Neural cell (in vitro differentiated cells): ENCODE measurements at regions not wholly inside any gene's neighbourhood (a gene's known extent, or its start where the extent isn't known, plus 50 kb on each side); places are given as distances from the start of the nearest gene placed in this dataset.

Experiments used
- H2AFZ ChIP-seq: fragments of 200-600, 300-800 bp; sonication (generic), shearing (Covaris generic); 2 replicates; pipeline ENCODE4 v1.6.0; 2014; ENCODE audit warnings: low read depth, mild to moderate bottlenecking, antibody characterized with exemption, low read length, moderate library complexity
- H3F3A ChIP-seq: fragments of 200-600 bp; shearing (Covaris generic); 2 replicates; pipeline ENCODE4 v1.6.1; 2016; ENCODE audit warnings: mild to moderate bottlenecking, moderate library complexity, mixed read lengths, antibody characterized with exemption, low read length; ENCODE audit not compliant: insufficient read depth, poor library complexity, severe bottlenecking
- H3K27ac ChIP-seq: fragments of 200-600, 300-800 bp; sonication (generic), shearing (Covaris generic); 2 replicates; pipeline ENCODE4 v1.5.1; 2014; ENCODE audit warnings: mild to moderate bottlenecking, low read length, moderate library complexity
- H3K27me3 ChIP-seq: fragments of 300-800, 200-600 bp; sonication (generic), shearing (Covaris generic); 2 replicates; pipeline ENCODE4 v1.6.0; 2014; ENCODE audit warnings: mild to moderate bottlenecking, low read depth, low read length, moderate library complexity; ENCODE audit not compliant: insufficient read depth
- H3K36me3 ChIP-seq: fragments of 300-800, 200-600 bp; sonication (generic), shearing (Covaris generic); 2 replicates; pipeline ENCODE4 v1.5.1; 2014; ENCODE audit warnings: mild to moderate bottlenecking, antibody characterized with exemption, low read length, moderate library complexity; ENCODE audit not compliant: insufficient read depth
- H3K4me2 ChIP-seq: fragments of 300-800, 200-600 bp; sonication (generic), shearing (Covaris generic); 2 replicates; pipeline ENCODE4 v1.6.0; 2014; ENCODE audit warnings: mild to moderate bottlenecking, low read length
- H3K4me3 ChIP-seq: fragments of 300-800, 200-600 bp; sonication (generic), shearing (Covaris generic); 2 replicates; pipeline ENCODE4 v1.5.1; 2014; ENCODE audit warnings: mild to moderate bottlenecking, low read length, moderate library complexity
- H3K79me2 ChIP-seq: fragments of 200-600 bp; shearing (Covaris generic); replicated peaks from 2 replicates; pipeline ENCODE4 v1.6.0; 2014; ENCODE audit warnings: mild to moderate bottlenecking, low read length, moderate library complexity; ENCODE audit not compliant: insufficient read depth
- H3K9ac ChIP-seq: fragments of 300-800, 200-600 bp; sonication (generic), shearing (Covaris generic); 2 replicates; pipeline ENCODE4 v1.6.1; 2016; ENCODE audit warnings: mild to moderate bottlenecking, low read length, mixed read lengths
- H3K9me2 ChIP-seq: fragments of 200-600 bp; shearing (Covaris generic); 2 replicates; pipeline ENCODE4 v1.6.1; 2016; ENCODE audit warnings: mild to moderate bottlenecking, low read length, mixed read lengths; ENCODE audit not compliant: insufficient read depth
- H3K9me3 ChIP-seq: fragments of 200-600, 300-800 bp; sonication (generic), shearing (Covaris generic); 2 replicates; pipeline ENCODE4 v1.6.1; 2016; ENCODE audit warnings: mild to moderate bottlenecking, mixed run types, low read length, moderate library complexity, mixed read lengths
- H4K20me1 ChIP-seq: fragments of 200-600 bp; shearing (Covaris generic); 2 replicates; pipeline ENCODE4 v1.6.1; 2016; ENCODE audit warnings: mild to moderate bottlenecking, mixed run types; ENCODE audit not compliant: insufficient read depth
- CTCF ChIP-seq: fragments of 450-650 bp; IDR thresholded peaks from 2 replicates; pipeline ENCODE4 v1.5.1; 2014; ENCODE audit warnings: antibody characterized with exemption, mild to moderate bottlenecking, moderate library complexity; ENCODE audit not compliant: poor library complexity, severe bottlenecking
- EP300 ChIP-seq: fragments of 450-650 bp; conservative IDR thresholded peaks from 2 replicates; pipeline ENCODE4 v1.6.1; 2014; ENCODE audit warnings: antibody characterized with exemption, mild to moderate bottlenecking, moderate library complexity; ENCODE audit not compliant: poor library complexity, severe bottlenecking
- EZH2 ChIP-seq: fragments of 200-600, 300-800 bp; shearing (Covaris generic), sonication (generic); IDR thresholded peaks from 2 replicates; pipeline ENCODE4 v1.6.1; 2014; ENCODE audit warnings: antibody characterized with exemption, low read length, borderline replicate concordance, mild to moderate bottlenecking; ENCODE audit not compliant: insufficient read depth, poor library complexity, severe bottlenecking
- MXI1 ChIP-seq: fragments of 450-650 bp; conservative IDR thresholded peaks from 2 replicates; pipeline ENCODE4 v1.6.1; 2014; ENCODE audit warnings: antibody characterized with exemption, mild to moderate bottlenecking; ENCODE audit not compliant: poor library complexity, severe bottlenecking
- POLR2AphosphoS5 ChIP-seq: IDR thresholded peaks from 2 replicates; pipeline ENCODE4 v1.6.1; 2012
- RAD21 ChIP-seq: fragments of 450-650 bp; conservative IDR thresholded peaks from 2 replicates; pipeline ENCODE4 v1.6.1; 2014; ENCODE audit warnings: antibody characterized with exemption, mild to moderate bottlenecking, moderate library complexity
- REST ChIP-seq: IDR thresholded peaks from 2 replicates; pipeline ENCODE4 v1.6.1; 2012; ENCODE audit warnings: borderline replicate concordance
- SMC3 ChIP-seq: fragments of 450-650 bp; conservative IDR thresholded peaks from 2 replicates; pipeline ENCODE4 v1.6.1; 2014; ENCODE audit warnings: antibody characterized with exemption, mild to moderate bottlenecking, moderate library complexity; ENCODE audit not compliant: poor library complexity
- TAF1 ChIP-seq: IDR thresholded peaks from 2 replicates; pipeline ENCODE4 v1.6.1; 2012; ENCODE audit warnings: low read depth

GRCh38 chr15:85305050-85305449, 75.4 kb upstream of the AKAP13 start:
- H3K27me3 ChIP-seq, result no peaks in the 10 kb centered on the region
- no peak overlapping the region for H2AFZ ChIP-seq
- H3K36me3 ChIP-seq, result no peaks in the 10 kb centered on the region
- no peaks in the 10 kb centered on the region for H3F3A ChIP-seq
- H3K9me2 ChIP-seq, result no peaks in the 10 kb centered on the region
- H3K9me3 ChIP-seq, result no peaks in the 10 kb centered on the region
- no peak overlapping the region for H3K9ac ChIP-seq
- H3K4me2 ChIP-seq, result no peak overlapping the region
- no peaks in the 10 kb centered on the region for H4K20me1 ChIP-seq
- TF ChIP-seq POLR2AphosphoS5 (no peak), EP300 (no peak), EZH2 (no peak), RAD21 (no peak), MXI1 (no peak), TAF1 (no peak), CTCF (no peak)
- H3K27ac ChIP-seq, result no peak overlapping the region
- no peaks in the 10 kb centered on the region for H3K79me2 ChIP-seq
- H3K4me3 ChIP-seq, result no peak overlapping the region

GRCh38 chr15:85306946-85307686, 73.3 kb upstream of the AKAP13 start:
- Histone ChIP-seq H3K36me3 (no peaks in the 10 kb centered on the region), H3K4me2 (no peak overlapping the region), H3K79me2 (no peaks in the 10 kb centered on the region), H2AFZ (no peak overlapping the region), H4K20me1 (no peaks in the 10 kb centered on the region), H3F3A (no peaks in the 10 kb centered on the region), H3K9me2 (no peaks in the 10 kb centered on the region), H3K9ac (no peak overlapping the region), H3K27ac (no peak overlapping the region), H3K4me3 (no peak overlapping the region), H3K27me3 (no peaks in the 10 kb centered on the region), H3K9me3 (no peaks in the 10 kb centered on the region)
- TF ChIP-seq POLR2AphosphoS5 (no peak), EZH2 (no peak), REST (no peak), TAF1 (no peak), SMC3 (no peak), CTCF (no peak), MXI1 (no peak), RAD21 (no peak)
